ENCODE measurements at regions not wholly inside any gene's neighbourhood (a gene's known extent, or its start where the extent isn't known, plus 50 kb on each side); places are given as distances from the start of the nearest gene placed in this dataset.
"Not testable (repeated sequence)": the region's sequence is repeated elsewhere in the genome, so short reads cannot be mapped to it uniquely, and the experiment has no call there.

- Histone ChIP-seq H3K27ac (ENCODE audit: low read depth, low read length) (no peak overlapping the region), H3K27me3 (ENCODE audit: control insufficient read depth in 2 of 2, insufficient read depth in 2 of 2, low read length in 2 of 2) (no peaks in the 10 kb centered on the region), H3K4me1 (ENCODE audit: control insufficient read depth in 2 of 2, insufficient read depth in 2 of 2, low read length in 2 of 2) (no peaks in the 10 kb centered on the region), H3K9me3 (ENCODE audit: control insufficient read depth in 2 of 3, low read length in 3 of 3) (no peaks in the 10 kb centered on the region), H3K4me3 (ENCODE audit: low read length) (no peak overlapping the region), H3K36me3 (ENCODE audit: control insufficient read depth in 2 of 3, insufficient read depth in 3 of 3, low read length in 3 of 3) (no peaks in the 10 kb centered on the region)
- ChIA-PET CTCF (no interaction called here), POLR2A (no interaction called here)
- Mint-ChIP-seq H3K27ac (no peak overlapping the region), H3K4me3 (no peak overlapping the region), H3K9me3 (peaks cover 0 to 5% (median 0%) of the 10 kb centered on the region in 11 donors), H3K4me1 (no peaks in the 10 kb centered on the region), H3K27me3 (peaks cover 2 to 36% (median 20%) of the 10 kb centered on the region in 5 donors), H3K36me3 (no peaks in the 10 kb centered on the region)
- DNase-seq (no peak), ATAC-seq (no peak)
- intact Hi-C loops (cut with micrococcal nuclease), result no loop called here
These were observed 267.1 kb downstream of the PAPSS1 start for GRCh38 chr4:107452717-107453630.

DNA sequence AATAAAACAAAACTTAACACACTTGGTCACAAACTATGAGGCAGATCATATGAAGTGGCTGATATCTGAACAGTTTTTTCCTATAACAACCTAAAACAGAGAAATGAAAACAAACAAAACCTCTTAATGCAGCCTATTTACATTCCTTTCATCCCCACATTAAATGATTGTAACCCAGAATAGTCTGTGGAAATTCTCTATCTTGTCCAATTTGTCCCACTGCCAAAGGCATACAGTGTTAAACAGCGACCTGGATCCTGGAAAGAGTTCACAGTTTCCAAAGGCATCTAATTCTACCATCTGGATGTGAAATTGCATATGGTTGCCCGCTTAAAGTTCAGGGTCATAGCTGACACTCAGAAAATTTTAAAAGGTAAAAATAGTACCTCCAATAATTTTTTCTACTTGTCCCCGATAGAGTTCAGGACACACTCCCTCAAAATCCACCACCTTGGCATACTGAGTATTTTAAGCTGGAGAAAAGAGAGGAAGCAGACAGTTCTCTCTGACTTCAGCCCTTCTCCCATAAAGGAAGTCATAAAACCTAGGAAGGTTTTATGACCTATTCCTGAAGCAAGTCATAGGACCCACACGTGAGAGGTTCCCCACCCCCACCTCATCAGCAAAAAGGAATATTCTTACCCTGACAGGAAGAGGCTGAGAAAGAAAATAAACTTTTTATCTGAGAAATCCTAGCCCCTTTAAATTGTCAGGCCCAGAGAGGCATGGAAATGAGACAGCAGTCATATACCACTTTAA lies 270.2 kb downstream of the PAPSS1 start:
- no peak overlapping the region for H3K27ac ChIP-seq (ENCODE audit: low read depth, low read length)
- H3K36me3 Mint-ChIP-seq, result no peaks in the 10 kb centered on the region
- DNase-seq, result no peak
- no peak overlapping the region for H3K4me3 Mint-ChIP-seq
- ATAC-seq, result no peak
- peaks cover 0 to 12% (median 3%) of the 10 kb centered on the region in 11 donors for H3K9me3 Mint-ChIP-seq
- H3K27me3 Mint-ChIP-seq, result peaks cover 2 to 33% (median 23%) of the 10 kb centered on the region in 5 donors
- H3K4me1 ChIP-seq (ENCODE audit: control insufficient read depth in 2 of 2, insufficient read depth in 2 of 2, low read length in 2 of 2), result no peaks in the 10 kb centered on the region
- H3K36me3 ChIP-seq (ENCODE audit: control insufficient read depth in 2 of 3, insufficient read depth in 3 of 3, low read length in 3 of 3), result no peaks in the 10 kb centered on the region
- H3K27ac Mint-ChIP-seq, result no peak overlapping the region
- no peak overlapping the region for H3K4me3 ChIP-seq (ENCODE audit: low read length)
- H3K9me3 ChIP-seq (ENCODE audit: control insufficient read depth in 2 of 3, low read length in 3 of 3), result no peaks in the 10 kb centered on the region
- H3K27me3 ChIP-seq (ENCODE audit: control insufficient read depth in 2 of 2, insufficient read depth in 2 of 2, low read length in 2 of 2), result no peaks in the 10 kb centered on the region
- CTCF ChIA-PET, result no interaction called here
- H3K4me1 Mint-ChIP-seq, result no peaks in the 10 kb centered on the region
- intact Hi-C loops (cut with micrococcal nuclease), result no loop called here
- POLR2A ChIA-PET, result no interaction called here

DNA sequence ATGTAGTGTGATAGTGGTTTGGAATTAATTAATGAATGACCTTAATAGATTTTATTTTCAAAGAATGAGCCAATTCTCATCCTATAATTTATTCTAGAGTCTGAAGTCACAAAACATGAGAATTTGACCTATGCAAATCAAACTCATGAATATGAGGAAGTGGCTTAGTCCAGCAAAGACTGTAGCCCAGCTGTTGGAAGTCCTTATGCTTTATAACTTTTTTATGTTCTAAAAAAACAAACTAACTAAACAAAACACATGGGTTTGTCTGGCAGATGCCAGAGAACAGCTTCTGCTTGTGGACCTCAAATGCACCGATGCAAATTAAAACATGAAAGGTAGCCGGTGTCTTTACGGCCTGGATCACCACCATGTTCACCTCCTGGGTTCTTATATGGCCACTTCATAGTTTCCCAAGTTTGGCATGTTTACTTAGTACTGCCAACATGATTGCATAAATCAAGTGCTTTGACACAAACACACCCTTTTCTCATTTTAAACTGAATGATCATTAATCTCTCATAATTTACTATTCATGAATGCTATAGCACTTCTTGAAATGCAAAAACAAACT lies 277.4 kb downstream of the PAPSS1 start:
- intact Hi-C loops (cut with micrococcal nuclease), result no loop called here
- no peaks in the 10 kb centered on the region for H3K4me1 ChIP-seq (ENCODE audit: control insufficient read depth in 2 of 2, insufficient read depth in 2 of 2, low read length in 2 of 2)
- H3K27ac ChIP-seq (ENCODE audit: low read depth, low read length), result no peak overlapping the region
- Mint-ChIP-seq H3K9me3 (peaks cover 0 to 12% (median 0%) of the 10 kb centered on the region in 11 donors), H3K4me1 (no peaks in the 10 kb centered on the region), H3K4me3 (no peak overlapping the region), H3K27me3 (peaks cover 0 to 4% (median 3%) of the 10 kb centered on the region in 5 donors), H3K27ac (no peak overlapping the region), H3K36me3 (no peaks in the 10 kb centered on the region)
- POLR2A ChIA-PET, result no interaction called here
- no peaks in the 10 kb centered on the region for H3K27me3 ChIP-seq (ENCODE audit: control insufficient read depth in 2 of 2, insufficient read depth in 2 of 2, low read length in 2 of 2)
- CTCF ChIA-PET, result no interaction called here
- H3K9me3 ChIP-seq (ENCODE audit: control insufficient read depth in 2 of 3, low read length in 3 of 3), result no peaks in the 10 kb centered on the region
- H3K4me3 ChIP-seq (ENCODE audit: low read length), result no peak overlapping the region
- H3K36me3 ChIP-seq (ENCODE audit: control insufficient read depth in 2 of 3, insufficient read depth in 3 of 3, low read length in 3 of 3), result no peaks in the 10 kb centered on the region
- ATAC-seq, result no peak
- no peak for DNase-seq

DNA sequence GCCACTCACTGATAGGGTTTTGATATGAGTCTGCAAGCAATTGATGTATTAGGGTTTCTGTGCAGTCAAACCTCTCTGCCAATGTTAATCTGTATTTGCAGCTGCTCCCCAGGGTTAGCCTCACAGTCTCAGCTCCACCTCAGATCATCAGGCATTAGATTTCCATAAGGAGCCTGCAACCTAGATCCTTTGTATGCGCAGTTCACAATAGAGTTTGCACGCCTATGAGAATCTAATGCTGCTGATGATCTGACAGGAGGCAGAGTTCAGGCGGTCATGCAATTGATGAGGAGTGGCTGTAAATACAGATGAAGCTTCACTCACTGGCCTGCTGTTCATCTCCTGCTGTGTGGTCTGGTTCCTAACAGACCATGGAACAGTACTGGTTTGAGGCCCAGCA lies 280.6 kb downstream of the PAPSS1 start:
- POLR2A ChIA-PET, result no interaction called here
- H3K4me1 Mint-ChIP-seq, result no peaks in the 10 kb centered on the region
- H3K9me3 Mint-ChIP-seq, result peaks cover 0 to 6% (median 0%) of the 10 kb centered on the region in 11 donors
- no peak overlapping the region for H3K27ac Mint-ChIP-seq
- no peaks in the 10 kb centered on the region for H3K9me3 ChIP-seq (ENCODE audit: control insufficient read depth in 2 of 3, low read length in 3 of 3)
- H3K36me3 ChIP-seq (ENCODE audit: control insufficient read depth in 2 of 3, insufficient read depth in 3 of 3, low read length in 3 of 3), result no peaks in the 10 kb centered on the region
- no peak overlapping the region for H3K4me3 Mint-ChIP-seq
- H3K4me3 ChIP-seq (ENCODE audit: low read length), result no peak overlapping the region
- no peaks in the 10 kb centered on the region for H3K27me3 ChIP-seq (ENCODE audit: control insufficient read depth in 2 of 2, insufficient read depth in 2 of 2, low read length in 2 of 2)
- no peaks in the 10 kb centered on the region for H3K4me1 ChIP-seq (ENCODE audit: control insufficient read depth in 2 of 2, insufficient read depth in 2 of 2, low read length in 2 of 2)
- DNase-seq (no peak), ATAC-seq (no peak)
- intact Hi-C loops (cut with micrococcal nuclease), result no loop called here
- no peak overlapping the region for H3K27ac ChIP-seq (ENCODE audit: low read depth, low read length)
- H3K27me3 Mint-ChIP-seq, result peaks cover 0 to 10% (median 5%) of the 10 kb centered on the region in 5 donors
- H3K36me3 Mint-ChIP-seq, result no peaks in the 10 kb centered on the region
- CTCF ChIA-PET, result no interaction called here

- H3K27ac ChIP-seq (ENCODE audit: low read depth, low read length); H3K36me3 Mint-ChIP-seq; H3K4me3 ChIP-seq (ENCODE audit: low read length); H3K27me3 ChIP-seq (ENCODE audit: control insufficient read depth in 2 of 2, insufficient read depth in 2 of 2, low read length in 2 of 2); H3K27ac Mint-ChIP-seq; H3K9me3 Mint-ChIP-seq; CTCF ChIA-PET; POLR2A ChIA-PET; DNase-seq; H3K4me3 Mint-ChIP-seq; H3K9me3 ChIP-seq (ENCODE audit: control insufficient read depth in 2 of 3, low read length in 3 of 3); intact Hi-C loops (cut with micrococcal nuclease); H3K36me3 ChIP-seq (ENCODE audit: control insufficient read depth in 2 of 3, insufficient read depth in 3 of 3, low read length in 3 of 3); ATAC-seq; H3K4me1 ChIP-seq (ENCODE audit: control insufficient read depth in 2 of 2, insufficient read depth in 2 of 2, low read length in 2 of 2); H3K4me1 Mint-ChIP-seq: not testable (repeated sequence)
- H3K27me3 Mint-ChIP-seq, result peaks cover 0 to 21% (median 10%) of the 10 kb centered on the region in 5 donors
These were observed 283.6 kb downstream of the PAPSS1 start for GRCh38 chr4:107436471-107436870.

GRCh38 chr4:107432451-107432850 lies 287.6 kb downstream of the PAPSS1 start:
- Mint-ChIP-seq H3K4me3 (no peak overlapping the region), H3K36me3 (no peaks in the 10 kb centered on the region), H3K27me3 (peaks cover 6 to 35% (median 17%) of the 10 kb centered on the region in 5 donors), H3K4me1 (no peaks in the 10 kb centered on the region), H3K9me3 (peaks cover 0 to 6% (median 0%) of the 10 kb centered on the region in 11 donors), H3K27ac (no peak overlapping the region)
- CTCF ChIA-PET, result no interaction called here
- H3K9me3 ChIP-seq (ENCODE audit: control insufficient read depth in 2 of 3, low read length in 3 of 3), result no peaks in the 10 kb centered on the region
- ATAC-seq (no peak), DNase-seq (no peak)
- H3K4me3 ChIP-seq (ENCODE audit: low read length), result no peak overlapping the region
- intact Hi-C loops (cut with micrococcal nuclease), result no loop called here
- H3K27me3 ChIP-seq (ENCODE audit: control insufficient read depth in 2 of 2, insufficient read depth in 2 of 2, low read length in 2 of 2), result no peaks in the 10 kb centered on the region
- H3K36me3 ChIP-seq (ENCODE audit: control insufficient read depth in 2 of 3, insufficient read depth in 3 of 3, low read length in 3 of 3), result no peaks in the 10 kb centered on the region
- H3K27ac ChIP-seq (ENCODE audit: low read depth, low read length), result no peak overlapping the region
- POLR2A ChIA-PET, result no interaction called here
- H3K4me1 ChIP-seq (ENCODE audit: control insufficient read depth in 2 of 2, insufficient read depth in 2 of 2, low read length in 2 of 2), result no peaks in the 10 kb centered on the region
